Thyroid gland (tissue), 4 donors: ENCODE measurements at regions not wholly inside any gene's neighbourhood (a gene's known extent, or its start where the extent isn't known, plus 50 kb on each side); places are given as distances from the start of the nearest gene placed in this dataset.

Source experiments
- DNase-seq, 2 donors: peaks; one replicate each; pipeline ENCODE4 v3.0.0-alpha.2; 2019
- H3K27ac ChIP-seq, 3 donors: fragments of 200-600 bp; sonication (generic); 1 replicate in 2 of 3; 2 replicates in 1 of 3; pipeline ENCODE4 v1.5.1; 2016 to 2019; ENCODE audit warnings: mild to moderate bottlenecking in 1 of 3, moderate library complexity in 1 of 3
- H3K27me3 ChIP-seq: fragments of 200-600 bp; sonication (generic); one replicate; pipeline ENCODE4 v1.5.1; 2019
- H3K36me3 ChIP-seq, 2 donors: fragments of 200-600 bp; sonication (generic); one replicate each; pipeline ENCODE4 v1.5.1; 2016 to 2019
- H3K4me1 ChIP-seq, 2 donors: fragments of 200-600 bp; sonication (generic); one replicate each; pipeline ENCODE4 v1.5.1; 2017 to 2019
- H3K4me3 ChIP-seq, 3 donors: fragments of 200-600 bp; sonication (generic); replicated peaks in 1 of 3; 1 replicate in 2 of 3; 2 replicates in 1 of 3; pipeline ENCODE4 v1.5.1; 2016; ENCODE audit warnings: mild to moderate bottlenecking in 1 of 3
- H3K9me3 ChIP-seq: fragments of 200-600 bp; sonication (generic); one replicate; pipeline ENCODE4 v1.5.1; 2017
- CTCF ChIP-seq, 6 experiments: fragments of 200-600 bp in 3 of 6; fragments of 450-650 bp in 3 of 6; sonication (generic) in 3 of 6; IDR thresholded peaks; one replicate each; pipeline ENCODE4 v1.5.1; 2016 to 2019; ENCODE audit warnings: antibody characterized with exemption in 6 of 6, mild to moderate bottlenecking in 2 of 6, inconsistent platforms in 1 of 6, moderate library complexity in 1 of 6
- POLR2A ChIP-seq, 2 donors: fragments of 450-650 bp; IDR thresholded peaks; one replicate each; pipeline ENCODE4 v1.6.1; 2017; ENCODE audit warnings: antibody characterized with exemption in 2 of 2, mild to moderate bottlenecking in 2 of 2, moderate library complexity in 1 of 2
- WGBS, 2 donors: methylation state at CpG; one replicate each; pipeline ENCODE4 v1.1.5; 2017; 5-methylcytosine and 5-hydroxymethylcytosine counted together
- intact Hi-C: fragments of 100-400 bp; cut with DNase I; formaldehyde crosslinking; loops from one replicate; pipeline ENCODE4 v1.15.1; 2023

- TF ChIP-seq POLR2A (IDR thresholded peaks at IDR 0.05), result no peak
- TF ChIP-seq CTCF (IDR thresholded peaks at IDR 0.05), result no peak
- H3K27ac ChIP-seq, result no peak overlapping the region
- H3K9me3 ChIP-seq, result no peaks in the 10 kb centered on the region
- WGBS, 2 donors, result 91 to 95% methylated on average over 11 to 12 of the region's 12 CpGs
- no peaks in the 10 kb centered on the region for H3K36me3 ChIP-seq
- DNase-seq, result no peak
- peaks cover 8 to 23% of the 10 kb centered on the region in 2 donors for H3K4me1 ChIP-seq
- intact Hi-C loops, result no loop called here
- no peak overlapping the region for H3K4me3 ChIP-seq
- H3K27me3 ChIP-seq, result no peaks in the 10 kb centered on the region
These were observed 100.7 kb upstream of the MAP1LC3B2 start for GRCh38 chr12:116458492-116458891.

DNA sequence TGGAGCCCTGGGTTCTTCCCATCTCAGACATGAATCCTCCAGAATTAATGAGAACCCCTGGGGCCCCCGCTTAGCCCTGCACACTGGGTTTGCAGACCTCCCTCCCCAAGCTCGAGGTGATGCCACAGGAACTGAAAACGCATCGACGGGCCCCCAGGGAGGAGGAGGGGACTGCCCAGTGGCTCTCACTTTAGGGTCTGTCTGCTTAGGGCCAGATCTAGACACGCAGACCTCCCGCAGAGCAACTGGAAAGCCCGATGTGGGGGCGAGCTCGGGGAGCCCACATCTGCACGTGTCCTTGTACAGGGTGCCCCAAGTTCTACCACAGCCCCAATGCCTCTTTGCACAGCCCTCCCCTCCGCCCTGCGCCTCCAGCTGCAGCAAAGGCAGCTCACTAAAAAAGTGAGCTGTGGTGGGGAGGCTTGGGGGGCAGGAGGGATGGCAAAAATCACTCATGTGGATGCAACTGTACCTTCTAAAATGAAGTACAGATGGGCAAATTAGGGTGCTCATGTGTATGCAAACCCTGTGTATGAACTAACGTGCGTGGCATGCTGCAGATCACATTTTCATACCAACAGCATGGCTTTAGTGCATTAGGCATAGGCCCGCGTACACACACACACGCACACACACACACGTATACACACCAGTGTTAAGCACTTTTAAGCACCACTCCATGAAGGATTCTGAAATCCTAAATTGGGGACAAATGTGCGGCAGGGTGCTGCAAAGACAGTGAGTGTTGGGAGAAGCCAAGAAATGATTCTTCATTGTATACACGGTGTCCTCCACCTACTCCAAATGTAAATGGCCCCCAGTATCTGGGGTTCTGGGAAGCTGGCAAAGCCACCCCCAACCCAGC lies 99.9 kb upstream of the MAP1LC3B2 start:
- Histone ChIP-seq H3K4me1 (peaks cover 8 to 23% of the 10 kb centered on the region in 2 donors), H3K4me3 (no peak overlapping the region), H3K27me3 (no peaks in the 10 kb centered on the region), H3K9me3 (no peaks in the 10 kb centered on the region), H3K27ac (no peak overlapping the region), H3K36me3 (no peaks in the 10 kb centered on the region)
- no peak for DNase-seq
- TF ChIP-seq POLR2A (IDR thresholded peaks at IDR 0.05), result no peak
- no peak for TF ChIP-seq CTCF (IDR thresholded peaks at IDR 0.05)
- intact Hi-C loops, result no loop called here
- 87 to 90% methylated on average over 21 of the region's 21 CpGs for WGBS, 2 donors

GRCh38 chr12:116459916-116460663 lies 99.1 kb upstream of the MAP1LC3B2 start:
- H3K27ac ChIP-seq, result no peak overlapping the region
- intact Hi-C loops, result no loop called here
- H3K4me3 ChIP-seq, result no peak overlapping the region
- H3K36me3 ChIP-seq, result no peaks in the 10 kb centered on the region
- no peaks in the 10 kb centered on the region for H3K27me3 ChIP-seq
- peaks cover 5 to 17% of the 10 kb centered on the region in 2 donors for H3K4me1 ChIP-seq
- WGBS, 2 donors, result 77 to 82% methylated on average over 17 of the region's 17 CpGs
- no peaks in the 10 kb centered on the region for H3K9me3 ChIP-seq
- TF ChIP-seq POLR2A (IDR thresholded peaks at IDR 0.05) (no peak), CTCF (IDR thresholded peaks at IDR 0.05) (no peak)
- no peak for DNase-seq

DNA sequence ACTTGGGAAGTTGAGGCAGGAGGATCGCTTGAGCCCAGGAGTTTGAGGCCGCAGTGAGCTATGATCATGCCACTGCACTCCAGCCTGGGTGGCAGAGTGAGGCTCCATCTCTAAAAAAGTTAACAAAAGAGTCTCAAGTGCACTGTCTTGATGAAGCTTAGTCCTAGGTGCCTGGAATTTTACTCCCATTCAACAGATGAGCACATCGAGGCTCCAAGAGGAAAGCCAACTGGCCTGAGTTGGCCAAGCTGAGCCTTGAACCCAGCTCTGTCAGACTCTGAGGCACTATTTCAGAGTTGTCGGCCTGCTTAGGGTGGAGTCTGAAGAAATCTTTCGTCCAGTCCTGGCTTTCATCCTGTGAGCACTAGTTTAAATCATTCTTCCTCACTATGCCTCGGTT lies 98.1 kb upstream of the MAP1LC3B2 start:
- Histone ChIP-seq H3K36me3 (no peaks in the 10 kb centered on the region), H3K4me1 (peaks cover 0 to 9% of the 10 kb centered on the region in 2 donors), H3K9me3 (no peaks in the 10 kb centered on the region), H3K27ac (no peak overlapping the region), H3K27me3 (no peaks in the 10 kb centered on the region), H3K4me3 (no peak overlapping the region)
- TF ChIP-seq POLR2A (IDR thresholded peaks at IDR 0.05) (no peak), CTCF (IDR thresholded peaks at IDR 0.05) (no peak)
- intact Hi-C loops, result no loop called here
- WGBS, 2 donors, result 98 to 100% methylated on average over 6 of the region's 6 CpGs
- DNase-seq, result no peak

- H3K4me1 ChIP-seq, result no peaks in the 10 kb centered on the region
- no peaks in the 10 kb centered on the region for H3K27me3 ChIP-seq
- no peak overlapping the region for H3K27ac ChIP-seq
- H3K4me3 ChIP-seq, result no peak overlapping the region
- no peaks in the 10 kb centered on the region for H3K36me3 ChIP-seq
- intact Hi-C loops, result no loop called here
- H3K9me3 ChIP-seq, result no peaks in the 10 kb centered on the region
- 100% methylated on average over 1 of the region's 1 CpG for WGBS, 2 donors
- DNase-seq, result no peak
- TF ChIP-seq CTCF (IDR thresholded peaks at IDR 0.05) (no peak), POLR2A (IDR thresholded peaks at IDR 0.05) (no peak)
These were observed 95.8 kb upstream of the MAP1LC3B2 start for GRCh38 chr12:116463366-116463765.
